Karpas-422 (cell line): ENCODE measurements at regions not wholly inside any gene's neighbourhood (a gene's known extent, or its start where the extent isn't known, plus 50 kb on each side); places are given as distances from the start of the nearest gene placed in this dataset.
"Not testable (repeated sequence)": the region's sequence is repeated elsewhere in the genome, so short reads cannot be mapped to it uniquely, and the experiment has no call there.

Experiments used
- DNase-seq: peaks from one replicate; pipeline ENCODE4 v3.0.0-alpha.2; 2015
- H2AFZ ChIP-seq: fragments of 200-600 bp; sonication (generic); 2 replicates; pipeline ENCODE4 v1.6.1; 2014; ENCODE audit warnings: antibody characterized with exemption, low read length, mixed read lengths
- H3K27ac ChIP-seq: fragments of 200-600 bp; sonication (generic); 2 replicates; pipeline ENCODE4 v1.5.1; 2014; ENCODE audit warnings: mild to moderate bottlenecking, low read length, moderate library complexity
- H3K27me3 ChIP-seq: fragments of 200-600 bp; sonication (generic); 2 replicates; pipeline ENCODE4 v1.6.1; 2014; ENCODE audit warnings: low read length, mixed read lengths
- H3K36me3 ChIP-seq: fragments of 200-600 bp; sonication (generic); 2 replicates; pipeline ENCODE4 v1.6.1; 2014; ENCODE audit warnings: low read length, mixed read lengths; ENCODE audit not compliant: insufficient read depth
- H3K4me1 ChIP-seq: fragments of 200-600 bp; sonication (generic); 2 replicates; pipeline ENCODE4 v1.6.1; 2014; ENCODE audit warnings: mild to moderate bottlenecking, low read length, mixed read lengths
- H3K4me2 ChIP-seq: fragments of 200-600 bp; sonication (generic); 2 replicates; pipeline ENCODE4 v1.6.1; 2014; ENCODE audit warnings: low read length, low read depth, mild to moderate bottlenecking; ENCODE audit not compliant: poor library complexity, severe bottlenecking
- H3K4me3 ChIP-seq: fragments of 200-600 bp; sonication (generic); 2 replicates; pipeline ENCODE4 v1.5.1; 2014; ENCODE audit warnings: mild to moderate bottlenecking, antibody characterized with exemption, low read length, mixed read lengths
- H3K79me2 ChIP-seq: fragments of 200-600 bp; sonication (generic); 2 replicates; pipeline ENCODE4 v1.6.1; 2014; ENCODE audit warnings: mild to moderate bottlenecking, low read length, mixed read lengths
- H3K9ac ChIP-seq: fragments of 200-600 bp; sonication (generic); 2 replicates; pipeline ENCODE4 v1.6.0; 2014; ENCODE audit warnings: low read length
- H3K9me2 ChIP-seq: fragments of 200-600 bp; sonication (generic), shearing (Covaris generic); replicated peaks from 2 replicates; pipeline ENCODE4 v1.6.0; 2014; ENCODE audit warnings: mild to moderate bottlenecking, low read length, moderate library complexity; ENCODE audit not compliant: insufficient read depth
- H3K9me3 ChIP-seq: fragments of 300-700, 200-600 bp; sonication (generic); 2 replicates; pipeline ENCODE4 v1.6.1; 2014; ENCODE audit warnings: low read length, mixed read lengths
- H4K20me1 ChIP-seq: fragments of 200-600 bp; sonication (generic); 2 replicates; pipeline ENCODE4 v1.6.1; 2014; ENCODE audit warnings: mild to moderate bottlenecking, antibody characterized with exemption, low read length, low read depth; ENCODE audit not compliant: insufficient read depth

GRCh38 chr6:163860287-163861081, 446.0 kb downstream of the QKI start:
- Histone ChIP-seq H3K79me2 (no peaks in the 10 kb centered on the region), H3K27ac (no peak overlapping the region), H3K9me2 (no peaks in the 10 kb centered on the region), H3K4me1 (no peaks in the 10 kb centered on the region), H3K27me3 (no peaks in the 10 kb centered on the region), H3K4me3 (no peak overlapping the region), H3K9me3 (peaks cover 10% of the 10 kb centered on the region), H3K36me3 (no peaks in the 10 kb centered on the region), H2AFZ (no peak overlapping the region), H4K20me1 (no peaks in the 10 kb centered on the region), H3K9ac (no peak overlapping the region), H3K4me2 (no peak overlapping the region)
- no peak for DNase-seq

GRCh38 chr6:163858870-163859269, 444.4 kb downstream of the QKI start:
- not testable (repeated sequence) for H3K4me3 ChIP-seq, H3K4me1 ChIP-seq, DNase-seq

GRCh38 chr6:163857421-163857820, 442.9 kb downstream of the QKI start:
- Histone ChIP-seq H3K9me3 (peaks cover 11% of the 10 kb centered on the region), H3K27ac (no peak overlapping the region)

More at GRCh38 chr6:163858870-163859269, 444.4 kb downstream of the QKI start:
- H3K9me2 ChIP-seq, H3K27me3 ChIP-seq, H3K9me3 ChIP-seq, H3K36me3 ChIP-seq, H3K79me2 ChIP-seq, H4K20me1 ChIP-seq, H3K27ac ChIP-seq, H2AFZ ChIP-seq, H3K9ac ChIP-seq, H3K4me2 ChIP-seq: not testable (repeated sequence)

GRCh38 chr6:163850874-163851273, 436.4 kb downstream of the QKI start:
- no peak for DNase-seq
- H3K9ac ChIP-seq: no peak overlapping the region
- no peaks in the 10 kb centered on the region for H3K79me2 ChIP-seq
- H3K9me2 ChIP-seq: no peaks in the 10 kb centered on the region
- H3K4me3 ChIP-seq: no peak overlapping the region
- H3K27me3 ChIP-seq: no peaks in the 10 kb centered on the region
- no peak overlapping the region for H3K27ac ChIP-seq
- no peak overlapping the region for H2AFZ ChIP-seq
- H3K36me3 ChIP-seq: no peaks in the 10 kb centered on the region
- peaks cover 27% of the 10 kb centered on the region for H3K9me3 ChIP-seq
- H3K4me1 ChIP-seq: no peaks in the 10 kb centered on the region
- H3K4me2 ChIP-seq: no peak overlapping the region
- no peaks in the 10 kb centered on the region for H4K20me1 ChIP-seq

More at GRCh38 chr6:163857421-163857820, 442.9 kb downstream of the QKI start:
- Histone ChIP-seq H3K36me3 (no peaks in the 10 kb centered on the region), H3K27me3 (no peaks in the 10 kb centered on the region), H3K4me2 (no peak overlapping the region), H3K9ac (no peak overlapping the region), H3K79me2 (no peaks in the 10 kb centered on the region), H3K4me3 (no peak overlapping the region), H2AFZ (no peak overlapping the region), H3K4me1 (no peaks in the 10 kb centered on the region), H3K9me2 (no peaks in the 10 kb centered on the region), H4K20me1 (no peaks in the 10 kb centered on the region)
- no peak for DNase-seq

- no peak overlapping the region for H3K4me2 ChIP-seq
- DNase-seq: no peak
Measured at GRCh38 chr6:163844761-163845160, 430.2 kb downstream of the QKI start.

GRCh38 chr6:163844357-163844756, 429.8 kb downstream of the QKI start:
- Histone ChIP-seq H4K20me1 (no peaks in the 10 kb centered on the region), H3K4me3 (no peak overlapping the region), H3K4me2 (no peak overlapping the region), H3K4me1 (no peaks in the 10 kb centered on the region), H3K9ac (no peak overlapping the region), H3K79me2 (no peaks in the 10 kb centered on the region), H2AFZ (no peak overlapping the region), H3K9me2 (no peaks in the 10 kb centered on the region), H3K36me3 (no peaks in the 10 kb centered on the region), H3K27me3 (no peaks in the 10 kb centered on the region), H3K27ac (no peak overlapping the region), H3K9me3 (peaks cover 27% of the 10 kb centered on the region)
- no peak for DNase-seq

More at GRCh38 chr6:163844761-163845160, 430.2 kb downstream of the QKI start:
- H3K27me3 ChIP-seq: no peaks in the 10 kb centered on the region
- H3K4me3 ChIP-seq: no peak overlapping the region
- H3K9ac ChIP-seq: no peak overlapping the region
- no peak overlapping the region for H3K27ac ChIP-seq
- no peaks in the 10 kb centered on the region for H3K4me1 ChIP-seq
- H3K79me2 ChIP-seq: no peaks in the 10 kb centered on the region
- H3K9me2 ChIP-seq: no peaks in the 10 kb centered on the region
- peaks cover 30% of the 10 kb centered on the region for H3K9me3 ChIP-seq
- H4K20me1 ChIP-seq: no peaks in the 10 kb centered on the region
- H3K36me3 ChIP-seq: no peaks in the 10 kb centered on the region
- H2AFZ ChIP-seq: no peak overlapping the region

GRCh38 chr6:163843218-163843617, 428.7 kb downstream of the QKI start:
- no peak overlapping the region for H3K4me3 ChIP-seq

GRCh38 chr6:163842467-163842866, 427.9 kb downstream of the QKI start:
- H3K27ac ChIP-seq: no peak overlapping the region
- H3K9ac ChIP-seq: no peak overlapping the region
- no peak overlapping the region for H3K4me3 ChIP-seq
- peaks cover 25% of the 10 kb centered on the region for H3K9me3 ChIP-seq
- H3K36me3 ChIP-seq: no peaks in the 10 kb centered on the region
- H4K20me1 ChIP-seq: no peaks in the 10 kb centered on the region
- no peak overlapping the region for H3K4me2 ChIP-seq
- H3K79me2 ChIP-seq: no peaks in the 10 kb centered on the region
- no peak overlapping the region for H2AFZ ChIP-seq
- no peaks in the 10 kb centered on the region for H3K9me2 ChIP-seq
- H3K4me1 ChIP-seq: no peaks in the 10 kb centered on the region
- DNase-seq: no peak
- H3K27me3 ChIP-seq: no peaks in the 10 kb centered on the region

More at GRCh38 chr6:163843218-163843617, 428.7 kb downstream of the QKI start:
- DNase-seq: no peak
- no peaks in the 10 kb centered on the region for H3K36me3 ChIP-seq
- no peaks in the 10 kb centered on the region for H4K20me1 ChIP-seq
- no peaks in the 10 kb centered on the region for H3K9me2 ChIP-seq
- no peak overlapping the region for H2AFZ ChIP-seq
- no peaks in the 10 kb centered on the region for H3K27me3 ChIP-seq
- no peak overlapping the region for H3K27ac ChIP-seq
- no peaks in the 10 kb centered on the region for H3K4me1 ChIP-seq
- H3K79me2 ChIP-seq: no peaks in the 10 kb centered on the region
- no peak overlapping the region for H3K9ac ChIP-seq
- peaks cover 25% of the 10 kb centered on the region for H3K9me3 ChIP-seq
- no peak overlapping the region for H3K4me2 ChIP-seq
